HG03135 (cell line): ENCODE measurements at regions not wholly inside any gene's neighbourhood (a gene's known extent, or its start where the extent isn't known, plus 50 kb on each side); places are given as distances from the start of the nearest gene placed in this dataset.
"Not testable (repeated sequence)": the region's sequence is repeated elsewhere in the genome, so short reads cannot be mapped to it uniquely, and the experiment has no call there.

Source experiments
- ATAC-seq: cut with Tn5 transposase; IDR thresholded peaks from one replicate; pipeline ENCODE4 v1.9.1; 2021; ENCODE audit warnings: mild to moderate bottlenecking, moderate library complexity; ENCODE audit not compliant: unreplicated experiment

DNA sequence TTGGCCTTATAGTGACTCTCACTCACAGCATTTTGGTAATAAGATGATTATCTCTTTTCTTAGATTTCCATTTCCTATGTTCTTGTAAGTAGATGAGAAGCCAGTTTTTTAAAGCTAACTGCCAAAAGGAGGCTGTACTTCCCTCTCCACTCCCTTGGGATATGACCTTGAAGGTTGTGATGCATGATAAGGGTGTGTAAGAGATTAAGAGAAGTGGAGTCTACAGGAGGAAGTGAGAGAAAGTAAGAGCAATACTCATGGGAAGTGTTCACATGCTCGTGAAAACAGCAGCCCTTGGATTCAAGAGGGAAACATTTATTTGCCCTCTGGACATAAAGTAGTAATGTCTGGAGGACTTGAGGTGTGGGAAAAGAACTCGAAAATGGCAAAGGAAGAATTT, 171.5 kb downstream of the EVA1A start:
- ATAC-seq: no peak

DNA sequence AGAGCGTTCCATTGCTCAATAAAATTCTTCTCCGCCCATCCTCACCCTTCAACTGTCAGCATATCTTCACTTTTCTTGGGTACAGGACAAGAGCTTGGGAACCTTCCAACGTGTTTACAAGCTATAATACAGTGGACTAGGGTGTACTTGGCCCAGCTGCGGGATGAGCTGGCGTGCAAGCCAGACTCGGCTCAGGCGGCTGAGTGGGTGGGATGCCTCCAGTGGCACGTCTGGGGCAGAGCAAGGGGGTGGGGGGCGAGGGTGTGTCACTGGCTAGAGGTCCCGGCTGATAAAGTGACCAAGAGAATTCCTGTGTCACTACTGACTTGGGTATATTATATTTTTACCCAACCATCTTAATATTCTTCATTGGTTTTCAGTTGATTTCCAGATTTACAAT, 179.7 kb downstream of the EVA1A start:
- no peak for ATAC-seq

DNA sequence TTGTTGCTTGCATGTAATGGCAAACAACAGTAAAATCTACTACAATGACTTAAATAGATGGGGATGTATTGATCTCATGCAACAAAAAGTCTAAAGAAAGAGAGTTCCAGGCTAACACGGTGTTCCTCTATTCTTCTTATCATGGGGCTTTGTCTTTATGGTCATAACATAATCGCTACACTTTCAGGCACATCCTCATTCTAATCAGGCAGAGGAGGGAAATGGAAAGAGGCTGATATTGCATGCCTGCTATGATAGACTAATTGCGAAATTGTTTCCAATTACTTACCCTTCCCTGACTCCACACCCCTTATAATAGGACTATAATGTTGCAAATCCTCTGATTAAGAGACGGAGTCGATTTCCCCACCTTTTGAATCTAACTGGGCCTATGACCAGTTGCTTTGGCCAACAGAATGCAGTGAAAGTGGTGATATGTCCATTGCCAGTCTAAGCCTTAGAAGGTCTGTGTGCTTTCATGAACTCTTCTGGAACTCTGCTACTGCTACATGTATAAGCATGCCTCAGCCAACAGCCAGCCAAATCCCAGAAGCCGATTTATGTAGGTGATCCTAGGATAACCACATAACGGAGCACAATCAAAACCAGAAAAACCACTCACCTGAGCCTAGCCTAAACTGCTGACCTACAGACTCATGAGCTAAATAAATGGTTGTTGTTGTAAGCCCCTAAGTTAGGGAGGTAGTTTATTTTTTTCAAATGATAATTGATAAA, 180.3 kb upstream of the TACR1 start:
- no peak for ATAC-seq

DNA sequence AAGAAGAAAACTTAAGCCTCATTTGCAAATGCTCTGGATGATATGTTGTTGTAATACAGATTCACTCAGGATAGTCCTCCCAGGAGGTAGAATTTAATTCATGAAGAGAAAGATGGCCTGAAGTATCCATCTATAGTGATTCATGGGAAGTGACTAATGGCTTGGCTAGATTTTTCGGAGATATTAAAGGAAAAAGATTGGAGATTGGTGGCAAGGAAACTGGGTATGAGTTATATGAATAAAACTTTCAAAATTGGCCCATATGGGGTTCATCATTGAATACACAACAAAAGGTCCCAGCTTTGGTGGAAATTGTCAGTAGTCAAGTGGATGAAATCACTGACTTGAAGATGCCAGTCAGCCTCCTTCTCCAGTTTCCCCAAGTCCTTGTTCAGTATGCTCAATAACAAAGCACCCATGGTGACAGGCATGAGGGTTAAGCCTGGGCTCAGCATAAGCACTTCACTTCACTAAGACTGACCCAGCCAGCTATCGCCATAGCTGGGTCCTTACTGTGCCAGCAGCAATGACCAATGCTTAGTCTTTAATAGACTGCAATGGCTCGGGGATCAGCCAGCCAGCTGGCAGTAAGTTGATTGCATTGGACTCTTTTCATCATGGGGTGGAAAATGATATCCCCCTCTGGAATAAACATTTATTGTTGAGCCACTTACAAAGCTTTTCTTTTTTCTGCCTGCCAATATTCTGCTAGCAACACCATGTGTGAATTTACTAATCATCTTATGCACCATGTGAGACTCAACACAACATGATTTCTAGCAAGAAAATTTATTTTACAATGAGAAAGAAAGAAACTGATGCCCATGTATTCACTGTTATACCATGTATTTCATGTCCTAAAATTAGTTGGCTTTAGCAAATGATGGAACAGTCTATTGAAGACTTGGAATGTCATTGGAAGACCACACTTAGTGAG, 176.6 kb upstream of the TACR1 start:
- ATAC-seq: no peak

DNA sequence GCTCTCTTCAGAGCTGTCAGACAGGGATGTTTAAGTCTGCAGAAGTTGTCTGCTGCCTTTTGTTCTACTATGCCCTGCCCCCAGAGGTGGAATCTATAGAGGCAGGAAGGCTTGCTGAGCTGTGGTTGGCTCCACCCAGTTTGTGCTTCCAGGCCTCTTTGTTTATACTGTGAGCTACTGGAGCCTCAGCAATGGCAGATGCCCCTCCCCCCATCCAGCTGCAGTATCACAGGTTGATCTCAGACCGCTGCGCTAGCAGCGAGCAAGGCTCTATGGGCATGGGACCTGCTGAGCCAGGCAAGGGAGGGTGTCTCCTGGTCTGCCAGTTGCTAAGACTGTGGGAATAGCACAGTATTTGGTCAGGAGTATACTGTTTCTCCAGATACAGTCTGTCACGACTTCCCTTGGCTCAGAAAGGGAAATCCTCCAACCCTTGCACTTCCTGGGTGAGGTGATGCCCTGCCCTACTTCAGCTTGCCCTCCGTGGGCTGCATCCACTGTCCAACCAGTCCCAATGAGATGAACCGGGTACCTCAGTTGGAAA, 175.2 kb upstream of the TACR1 start:
- not testable (repeated sequence) for ATAC-seq

DNA sequence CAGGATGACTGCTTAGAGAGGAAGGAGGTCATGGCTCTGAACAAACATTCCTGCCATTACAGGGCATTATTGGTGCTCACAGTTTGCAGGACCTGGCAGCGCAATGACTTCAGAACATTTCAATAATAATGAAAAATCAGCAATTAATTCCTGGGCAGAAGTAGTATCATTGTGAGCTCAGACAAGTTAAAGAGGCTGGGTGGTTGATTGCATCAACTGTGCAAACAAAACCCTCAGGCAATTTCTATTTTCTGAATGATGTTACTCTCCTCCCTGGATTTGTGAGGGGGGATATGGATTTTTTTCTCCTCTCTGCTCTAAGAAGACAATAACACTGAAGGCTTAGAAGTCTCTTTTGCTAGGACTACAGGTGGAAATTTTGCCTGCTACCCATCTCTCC, 168.1 kb upstream of the TACR1 start:
- ATAC-seq: no peak

DNA sequence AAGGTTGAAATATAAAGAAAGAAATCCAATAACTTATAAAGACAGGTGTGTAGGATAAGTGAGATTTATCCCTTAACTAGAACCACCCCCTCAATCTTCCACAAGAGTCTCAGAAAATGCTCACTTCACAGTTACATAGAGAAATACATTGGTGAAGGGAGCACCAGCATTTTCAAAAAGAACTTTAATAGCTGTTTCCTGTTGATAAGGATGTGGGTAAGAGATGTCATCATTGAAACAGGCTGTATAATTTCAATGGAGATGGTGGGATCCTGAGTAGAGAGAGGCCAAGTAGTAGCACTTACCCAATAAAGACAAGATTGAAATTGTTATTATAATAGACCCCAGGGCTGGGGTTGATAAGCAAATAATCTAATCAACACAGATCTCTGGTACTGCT, 162.2 kb upstream of the TACR1 start:
- ATAC-seq: no peak

DNA sequence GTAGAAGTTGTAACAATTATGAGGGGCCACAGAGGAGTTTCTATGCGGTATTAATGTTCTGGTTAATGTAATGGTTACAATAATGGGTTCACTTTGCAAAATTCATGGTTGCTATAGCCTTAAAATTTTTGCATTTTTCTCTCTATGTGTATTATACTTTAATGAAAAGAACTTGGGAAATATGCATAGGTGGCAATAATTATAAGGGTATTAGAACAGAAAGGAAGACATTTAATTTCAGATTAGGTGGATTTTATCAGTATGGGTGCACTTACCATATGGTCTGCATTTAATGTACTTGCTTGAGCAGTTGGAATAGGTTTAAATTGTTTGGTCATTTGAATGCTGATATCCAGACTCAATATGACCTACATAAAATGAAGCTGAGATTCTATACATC, 161.6 kb upstream of the TACR1 start:
- ATAC-seq: no peak

DNA sequence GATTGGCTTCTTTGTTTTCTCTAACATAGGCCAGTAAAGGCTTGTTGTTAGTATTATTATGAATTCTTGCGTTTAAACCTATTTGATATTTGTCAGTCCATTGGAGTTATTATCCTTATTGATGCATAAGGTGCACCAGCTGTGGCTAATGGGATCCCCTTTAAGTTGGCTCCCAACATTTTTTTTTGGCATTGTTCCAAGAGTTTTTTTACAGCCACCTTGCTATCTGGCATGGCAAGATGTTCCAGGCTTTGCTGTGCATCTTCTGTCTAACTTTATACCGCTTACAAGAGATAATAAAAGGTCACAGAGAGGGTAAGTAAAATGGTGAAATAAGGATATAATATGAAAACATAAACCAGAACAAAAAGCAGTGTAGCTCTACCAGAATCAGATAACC, 157.5 kb upstream of the TACR1 start:
- no peak for ATAC-seq

DNA sequence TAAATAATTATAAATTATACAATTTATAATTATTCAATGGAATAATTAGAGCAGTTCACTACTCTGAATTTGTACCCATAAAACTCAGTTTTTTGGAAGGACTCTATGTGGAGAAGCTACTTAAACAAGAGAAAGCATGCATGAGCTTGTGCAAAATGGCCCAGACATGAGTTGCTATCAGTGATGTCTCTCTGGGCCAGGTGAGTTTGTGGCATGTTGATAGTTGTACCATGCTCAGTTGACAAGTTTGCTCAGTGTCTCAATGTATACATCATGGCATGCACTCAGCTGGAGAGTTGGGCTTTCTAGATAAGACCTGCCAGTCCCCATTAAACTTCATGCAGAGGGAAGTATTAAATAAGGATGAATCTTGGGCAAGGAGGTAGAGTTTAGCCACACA, 153.8 kb upstream of the TACR1 start:
- no peak for ATAC-seq

DNA sequence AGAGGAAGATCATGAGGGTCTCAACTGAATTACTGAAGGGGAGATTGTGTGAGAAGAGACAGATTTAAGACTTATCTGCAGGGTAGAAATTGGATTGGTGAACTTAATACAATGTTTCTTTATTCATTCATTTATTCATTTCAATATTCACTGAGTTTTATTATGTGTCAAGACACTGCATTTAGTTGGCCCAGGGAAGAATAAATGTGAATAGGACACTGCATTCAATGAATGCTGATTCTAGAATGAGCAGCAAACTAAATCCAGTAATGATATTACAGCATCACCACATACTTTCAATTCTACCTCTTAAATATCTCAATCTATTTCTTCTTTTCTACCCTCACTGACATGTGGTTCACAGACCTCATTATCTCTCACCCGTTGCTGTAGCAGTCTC, 149.0 kb upstream of the TACR1 start:
- ATAC-seq: no peak

DNA sequence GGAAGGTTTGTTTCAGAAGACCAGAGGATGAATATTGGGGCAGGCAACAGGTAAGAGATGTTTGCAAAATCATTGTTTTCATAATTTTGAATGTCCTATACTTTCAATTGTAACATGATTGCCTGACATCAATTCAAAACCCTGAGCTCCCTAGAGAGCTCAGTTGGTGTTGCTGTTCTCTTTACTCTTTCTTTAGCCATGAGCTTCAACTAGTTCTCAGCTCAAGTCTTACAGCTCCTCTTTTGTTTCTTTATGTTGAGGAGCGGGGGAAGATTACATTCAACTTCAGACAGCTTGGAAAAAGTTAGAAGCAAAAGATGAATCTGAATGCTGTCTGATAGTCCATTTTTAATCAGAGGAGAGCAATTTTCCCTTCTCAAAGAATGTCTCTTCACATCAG, 144.8 kb upstream of the TACR1 start:
- ATAC-seq: no peak

DNA sequence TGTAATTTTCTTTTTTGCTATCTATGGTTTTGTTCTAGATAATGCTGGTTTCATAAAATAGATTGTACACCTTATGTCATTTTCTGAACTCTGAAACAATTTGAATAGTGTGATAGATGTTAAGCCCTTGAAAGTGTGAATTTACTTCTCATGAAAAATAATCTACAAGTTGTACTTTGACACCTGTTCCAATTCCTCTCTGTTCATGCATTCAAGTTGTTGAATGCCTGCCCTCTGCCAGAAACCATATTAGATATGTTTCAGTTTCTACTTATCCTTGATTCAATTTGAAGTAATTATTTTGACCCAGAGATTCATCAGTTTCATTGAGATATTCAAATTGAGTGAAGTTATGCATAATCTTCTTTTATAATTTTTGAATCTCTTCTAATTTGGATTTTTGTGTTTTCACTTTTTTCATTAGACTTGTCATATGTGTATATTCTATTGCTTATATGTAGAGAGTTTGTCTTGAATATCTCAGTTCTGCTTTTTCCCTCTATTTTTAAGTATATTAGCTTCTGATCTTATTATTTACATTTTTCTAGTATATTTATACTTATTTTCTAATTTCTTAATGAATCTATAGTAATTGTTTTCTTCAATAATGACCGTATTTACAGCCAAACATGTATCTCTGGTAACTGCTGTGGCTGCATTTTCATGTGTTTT, 143.3 kb upstream of the TACR1 start:
- peak; percentile 74 for ATAC-seq

DNA sequence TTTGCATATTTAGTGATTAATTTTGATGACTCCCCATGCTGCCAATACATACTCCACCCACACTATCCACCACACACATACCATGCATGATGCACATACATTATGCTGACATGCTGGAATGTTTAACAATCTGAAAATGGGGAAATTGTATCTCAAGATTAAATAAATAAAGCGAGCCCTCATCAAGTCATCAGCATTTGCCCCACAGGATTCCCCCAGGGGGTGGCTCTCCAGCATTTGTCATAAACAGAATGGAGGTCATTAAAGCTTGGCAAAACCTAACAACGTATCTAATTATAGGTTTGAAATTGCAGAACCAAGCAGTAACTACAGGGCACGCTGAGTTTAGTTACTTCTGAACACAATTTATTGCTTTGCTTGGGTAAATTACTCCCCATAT, 141.2 kb upstream of the TACR1 start:
- ATAC-seq: no peak

DNA sequence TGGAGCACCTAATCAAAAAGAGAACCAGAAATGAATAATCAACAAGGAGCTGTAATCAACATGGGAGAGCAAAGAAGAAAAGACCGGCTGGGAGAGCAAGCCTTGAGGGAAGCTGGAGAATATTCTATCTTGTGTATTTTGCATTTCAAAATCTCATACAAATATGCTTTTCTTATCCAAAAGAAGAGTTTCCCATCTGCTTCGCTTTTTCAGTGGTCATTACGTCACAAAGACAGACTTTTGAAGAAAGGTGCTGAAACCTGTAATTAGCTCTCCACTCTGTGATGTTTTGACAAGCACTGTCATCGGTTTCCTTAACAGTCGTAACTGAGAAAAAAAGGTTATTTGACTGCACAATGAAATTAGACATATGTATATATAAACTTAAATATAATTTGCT, 139.1 kb upstream of the TACR1 start:
- ATAC-seq: no peak

DNA sequence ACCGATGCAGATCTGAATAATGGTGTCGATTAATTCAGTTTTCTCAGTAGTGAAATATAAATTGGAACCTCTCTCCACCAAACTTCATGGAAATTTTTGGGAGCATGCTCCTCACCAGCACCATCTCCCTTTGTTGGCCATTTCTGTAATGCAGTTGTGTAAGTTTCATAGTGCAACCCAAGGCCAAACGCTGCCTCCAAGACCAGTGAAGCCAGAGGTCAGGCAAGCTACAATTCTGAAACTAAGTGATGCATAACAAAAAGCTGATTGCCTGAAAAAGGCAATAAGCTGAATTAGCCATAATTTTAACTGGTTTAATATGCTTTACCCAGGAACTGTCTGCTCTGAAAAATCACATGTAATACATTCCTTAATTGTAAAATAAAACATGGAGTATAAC, 138.3 kb upstream of the TACR1 start:
- no peak for ATAC-seq

DNA sequence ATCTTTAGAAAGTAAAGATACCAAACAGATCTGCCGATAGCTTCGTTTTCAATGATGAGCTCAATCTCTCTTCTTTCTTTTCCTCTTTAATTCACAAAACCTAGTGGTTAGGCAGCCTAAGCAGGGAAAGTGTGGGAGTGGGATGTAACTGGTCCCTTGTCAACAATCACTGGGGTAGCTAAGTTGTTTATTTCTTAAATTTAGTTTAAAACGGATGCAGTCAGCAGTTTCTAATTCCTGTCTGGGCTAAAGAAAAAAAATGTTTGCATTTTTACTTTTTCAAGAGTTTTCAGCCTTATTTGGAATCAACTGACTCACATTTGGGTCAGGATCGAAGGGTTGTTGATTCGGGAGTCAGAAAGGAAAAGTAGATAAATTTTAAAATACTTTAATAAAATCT, 137.7 kb upstream of the TACR1 start:
- no peak for ATAC-seq

DNA sequence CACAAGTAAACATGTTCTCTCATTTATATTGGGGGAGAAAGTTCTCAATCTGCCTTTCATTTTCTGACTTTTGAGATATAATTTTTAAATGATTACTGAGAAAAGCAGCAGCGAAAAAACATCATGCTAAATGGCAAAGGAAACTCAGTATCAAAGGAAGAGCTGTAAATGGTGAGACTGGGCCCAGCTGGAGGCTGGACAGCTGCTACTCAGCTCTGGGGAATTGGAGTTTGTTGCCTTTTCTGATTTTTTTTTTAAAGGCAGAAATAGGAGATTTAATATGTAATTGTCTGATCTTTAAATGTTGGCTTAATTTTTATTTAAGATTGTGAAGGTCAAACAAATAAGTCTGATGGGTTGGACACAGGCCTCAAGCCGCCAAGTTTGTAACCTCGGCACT, 137.1 kb upstream of the TACR1 start:
- no peak for ATAC-seq

DNA sequence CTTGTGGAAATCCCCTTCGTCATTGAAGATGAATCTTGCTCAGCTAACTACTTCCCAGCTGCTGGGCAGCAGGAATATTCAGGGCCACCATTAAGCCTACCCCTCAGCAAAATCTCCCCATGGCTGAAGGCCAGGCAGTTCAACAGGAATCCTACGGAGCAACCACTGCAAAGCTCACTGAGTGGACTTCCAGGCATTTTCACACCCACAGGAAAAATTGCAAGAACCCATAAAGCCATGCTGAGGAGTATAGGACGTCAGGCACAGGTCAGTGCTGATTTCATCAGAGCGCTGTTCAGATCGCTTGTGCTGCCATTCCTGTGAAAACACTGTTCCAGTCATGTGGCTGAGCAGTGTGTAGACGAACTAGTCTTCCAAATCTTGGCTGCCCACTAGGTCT, 134.8 kb upstream of the TACR1 start:
- no peak for ATAC-seq

DNA sequence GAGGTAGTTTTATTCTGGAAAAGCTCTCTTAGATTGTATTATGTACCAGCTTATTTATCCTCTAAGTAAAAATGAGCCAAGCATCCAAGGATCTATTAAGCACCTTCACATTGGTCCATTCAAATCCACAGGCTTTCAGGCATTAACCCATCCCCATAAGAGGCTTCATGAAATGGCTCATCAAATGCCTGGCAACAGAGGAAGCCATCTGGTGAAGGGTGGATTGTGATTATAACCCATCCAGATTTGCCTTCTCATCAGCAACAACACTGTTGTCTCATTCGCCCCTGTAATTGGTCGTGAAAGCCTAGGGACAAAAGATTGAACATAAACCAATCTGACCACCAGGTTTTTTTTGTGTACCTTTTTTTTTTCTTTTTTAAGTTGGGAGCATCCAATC, 134.3 kb upstream of the TACR1 start:
- ATAC-seq: no peak

DNA sequence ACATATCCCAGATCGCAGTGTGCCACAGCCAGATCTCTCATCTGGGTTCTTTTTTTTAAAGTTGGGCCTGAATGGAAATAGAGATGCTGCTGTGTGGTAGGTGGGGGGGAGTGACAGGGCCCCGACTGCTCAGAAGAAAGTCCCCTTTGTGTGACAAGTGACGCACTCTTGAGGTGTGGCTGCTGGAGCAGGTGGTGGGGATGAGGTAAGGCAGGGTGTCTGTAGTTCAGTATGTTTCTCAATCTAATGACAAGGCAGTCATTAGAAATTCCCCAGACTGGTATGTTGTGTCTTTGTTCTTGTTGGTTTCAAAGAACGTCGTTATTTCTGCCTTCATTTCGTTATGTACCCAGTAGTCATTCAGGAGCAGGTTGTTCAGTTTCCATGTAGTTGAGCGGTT, 128.8 kb upstream of the TACR1 start:
- ATAC-seq: no peak

DNA sequence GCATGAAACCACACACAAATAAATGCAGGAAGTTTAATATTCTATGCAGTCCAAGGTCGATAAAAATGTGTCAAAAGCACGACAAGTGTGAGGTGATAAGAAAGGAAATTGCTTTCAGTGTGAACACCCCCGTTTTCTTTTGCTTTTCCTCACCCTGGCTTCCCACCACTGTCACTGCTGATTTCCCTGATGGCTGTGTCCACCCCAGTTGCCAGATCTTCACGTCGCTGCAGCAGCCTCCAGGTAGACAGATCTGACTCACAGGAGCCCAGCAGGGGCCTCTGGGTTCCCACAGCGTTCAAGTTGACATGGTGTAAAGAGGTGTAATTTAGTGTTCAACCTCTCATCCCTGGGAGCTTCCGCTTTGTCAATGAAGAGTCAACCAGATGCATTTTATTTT, 128.0 kb upstream of the TACR1 start:
- no peak for ATAC-seq
